Ascending aorta (tissue), 2 donors: ENCODE measurements at regions not wholly inside any gene's neighbourhood (a gene's known extent, or its start where the extent isn't known, plus 50 kb on each side); places are given as distances from the start of the nearest gene placed in this dataset.

Experiments used
- DNase-seq, 2 donors: peaks; one replicate each; pipeline ENCODE4 v3.0.0-alpha.2; 2019; ENCODE audit warnings: low spot score in 2 of 2
- H3K27ac ChIP-seq, 2 donors: fragments of 200-600 bp; sonication (generic); one replicate each; pipeline ENCODE4 v1.5.1; 2016 to 2017; ENCODE audit warnings: mild to moderate bottlenecking in 1 of 2
- H3K27me3 ChIP-seq: fragments of 200-600 bp; sonication (generic); one replicate; pipeline ENCODE4 v1.5.1; 2017
- H3K36me3 ChIP-seq, 2 donors: fragments of 200-600 bp; sonication (generic); one replicate each; pipeline ENCODE4 v1.5.1; 2016
- H3K4me1 ChIP-seq, 2 donors: fragments of 200-600 bp; sonication (generic); one replicate each; pipeline ENCODE4 v1.5.1; 2016 to 2017; ENCODE audit warnings: mild to moderate bottlenecking in 1 of 2
- H3K4me3 ChIP-seq, 2 donors: fragments of 200-600 bp; sonication (generic); one replicate each; pipeline ENCODE4 v1.5.1; 2016 to 2017; ENCODE audit warnings: mild to moderate bottlenecking in 1 of 2
- H3K9me3 ChIP-seq, 2 donors: fragments of 200-600 bp; sonication (generic); one replicate each; pipeline ENCODE4 v1.5.1; 2016
- CTCF ChIP-seq, 3 experiments: fragments of 200-600 bp in 2 of 3; fragments of 450-650 bp in 1 of 3; sonication (generic) in 2 of 3; IDR thresholded peaks; one replicate each; pipeline ENCODE4 v1.5.1; 2016 to 2019; ENCODE audit warnings: antibody characterized with exemption in 3 of 3, mild to moderate bottlenecking in 1 of 3, moderate library complexity in 1 of 3
- intact Hi-C: fragments of 100-400 bp; cut with DNase I; formaldehyde crosslinking; loops from one replicate; pipeline ENCODE4 v1.15.1; 2023

DNA sequence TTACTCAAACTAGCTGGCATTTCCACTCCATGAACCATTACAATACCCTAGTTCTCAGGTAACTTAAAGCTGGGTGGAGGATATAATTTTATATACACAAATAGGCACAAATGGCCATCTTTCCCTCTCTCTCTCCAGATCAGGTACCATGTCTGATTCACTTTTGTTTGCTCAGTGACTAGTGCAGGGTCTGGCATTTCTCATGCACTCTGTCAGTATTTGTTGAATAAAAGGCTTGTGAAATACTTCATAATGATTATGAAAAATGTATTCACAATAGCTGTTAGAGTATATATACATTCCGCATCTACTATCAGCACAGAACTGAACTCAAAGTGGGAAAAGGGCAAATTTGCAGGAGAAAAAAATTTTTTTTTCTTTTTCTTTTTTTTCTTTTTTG lies 510.2 kb upstream of the USP24 start:
- DNase-seq = no peak
- H3K27me3 ChIP-seq = no peaks in the 10 kb centered on the region
- no peaks in the 10 kb centered on the region for H3K9me3 ChIP-seq
- H3K27ac ChIP-seq = no peak overlapping the region
- intact Hi-C loops = no loop called here
- H3K4me1 ChIP-seq = no peaks in the 10 kb centered on the region
- no peaks in the 10 kb centered on the region for H3K36me3 ChIP-seq
- TF ChIP-seq CTCF (IDR thresholded peaks at IDR 0.05) = no peak
- H3K4me3 ChIP-seq = no peak overlapping the region

- H3K36me3 ChIP-seq = no peaks in the 10 kb centered on the region
- no peak overlapping the region for H3K4me3 ChIP-seq
- no peak for DNase-seq
- intact Hi-C loops = no loop called here
- no peak for TF ChIP-seq CTCF (IDR thresholded peaks at IDR 0.05)
- no peaks in the 10 kb centered on the region for H3K9me3 ChIP-seq
- no peaks in the 10 kb centered on the region for H3K27me3 ChIP-seq
- H3K27ac ChIP-seq = no peak overlapping the region
- no peaks in the 10 kb centered on the region for H3K4me1 ChIP-seq
Measured at GRCh38 chr1:55724551-55725325, 509.6 kb upstream of the USP24 start.

DNA sequence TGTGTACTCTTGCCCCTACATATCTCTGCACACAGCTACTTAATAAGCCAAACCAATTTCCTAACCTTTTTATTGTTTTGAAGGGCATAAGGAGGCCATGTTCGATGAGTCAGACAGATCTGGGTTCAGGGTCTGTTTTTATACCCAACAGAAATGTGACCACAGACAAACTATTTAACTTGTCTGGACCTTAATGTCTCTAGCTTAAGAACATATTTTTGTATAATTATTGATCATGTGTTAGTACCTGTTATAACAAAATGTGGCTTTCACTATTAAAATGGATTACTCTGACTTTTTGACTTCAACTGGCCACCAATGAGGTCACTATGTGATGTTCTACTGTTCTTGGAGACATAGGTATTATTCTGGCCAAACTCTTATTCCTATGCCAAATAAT lies 507.8 kb upstream of the USP24 start:
- no peak overlapping the region for H3K4me3 ChIP-seq
- H3K27me3 ChIP-seq = no peaks in the 10 kb centered on the region
- no peaks in the 10 kb centered on the region for H3K9me3 ChIP-seq
- DNase-seq = no peak
- H3K4me1 ChIP-seq = peaks cover 7 to 11% of the 10 kb centered on the region in 2 donors
- TF ChIP-seq CTCF (IDR thresholded peaks at IDR 0.05) = no peak
- H3K36me3 ChIP-seq = no peaks in the 10 kb centered on the region
- no peak overlapping the region for H3K27ac ChIP-seq
- intact Hi-C loops = no loop called here

- Histone ChIP-seq H3K27ac (peak overlapping the region in 1 of 2 donors; percentile 80), H3K27me3 (no peaks in the 10 kb centered on the region), H3K4me1 (peaks cover 8 to 19% of the 10 kb centered on the region in 2 donors), H3K36me3 (no peaks in the 10 kb centered on the region), H3K4me3 (no peak overlapping the region), H3K9me3 (no peaks in the 10 kb centered on the region)
- intact Hi-C loops = no loop called here
- no peak for TF ChIP-seq CTCF (IDR thresholded peaks at IDR 0.05)
- DNase-seq = no peak
Measured at GRCh38 chr1:55720261-55720660, 505.1 kb upstream of the USP24 start.

DNA sequence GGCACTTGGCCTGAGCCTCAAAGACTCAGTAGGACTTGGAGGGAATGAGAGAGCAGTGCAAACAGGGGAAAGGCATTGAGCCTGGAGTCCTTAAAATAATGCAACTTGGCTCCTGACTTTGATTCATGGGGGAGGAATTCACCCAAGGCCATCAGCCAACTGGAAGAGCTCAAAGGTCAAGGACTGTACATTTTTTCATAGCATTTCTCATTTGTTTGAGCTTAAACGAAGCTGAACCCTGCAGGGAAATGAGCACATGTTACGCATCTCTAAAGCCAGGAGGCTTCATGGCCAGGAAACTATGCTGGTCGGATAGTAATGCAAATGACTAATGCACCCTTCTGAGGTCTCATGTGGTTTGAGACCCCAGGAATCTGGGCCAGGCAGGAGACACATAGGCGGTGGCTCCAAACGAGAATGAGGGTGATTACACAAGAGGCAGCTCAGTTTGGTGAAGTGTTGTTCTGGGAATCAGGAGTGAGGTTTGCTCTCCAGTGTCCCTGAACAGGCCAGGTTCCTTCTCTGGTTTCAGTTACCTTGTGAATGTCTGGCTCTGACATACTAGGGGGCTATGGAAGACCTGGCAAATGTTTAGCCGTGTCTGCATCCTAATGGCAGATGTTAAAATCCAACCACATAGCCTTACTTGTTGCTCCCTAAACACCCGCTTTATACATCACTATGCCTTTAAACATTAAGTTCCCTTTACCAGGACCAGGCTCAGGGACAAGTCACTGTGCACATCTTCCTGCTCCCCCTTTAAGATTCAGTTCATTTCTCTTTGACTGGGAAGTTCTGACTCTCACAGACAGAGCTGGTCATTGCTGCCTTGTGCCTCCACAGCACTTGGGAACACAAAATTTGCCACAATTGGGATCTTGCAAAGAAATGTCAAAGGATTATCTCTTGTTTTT lies 503.9 kb upstream of the USP24 start:
- Histone ChIP-seq H3K36me3 (no peaks in the 10 kb centered on the region), H3K4me1 (peaks cover 8 to 19% of the 10 kb centered on the region in 2 donors), H3K4me3 (no peak overlapping the region), H3K27me3 (no peaks in the 10 kb centered on the region), H3K27ac (peak overlapping the region; percentile 72 to 80), H3K9me3 (no peaks in the 10 kb centered on the region)
- peak in 1 of 2 donors; percentile 90 for DNase-seq
- TF ChIP-seq CTCF (IDR thresholded peaks at IDR 0.05) = no peak
- intact Hi-C loops = loop anchor here (2.0 to 5.0 kb wide), 3 partner anchors 22 to 132 kb away; no protein-coding TSS in a partner anchor
